Neural cell (in vitro differentiated cells): ENCODE measurements at regions not wholly inside any gene's neighbourhood (a gene's known extent, or its start where the extent isn't known, plus 50 kb on each side); places are given as distances from the start of the nearest gene placed in this dataset.

Source experiments
- CTCF ChIP-seq: fragments of 450-650 bp; IDR thresholded peaks from 2 replicates; pipeline ENCODE4 v1.5.1; 2014; ENCODE audit warnings: antibody characterized with exemption, mild to moderate bottlenecking, moderate library complexity; ENCODE audit not compliant: poor library complexity, severe bottlenecking
- EZH2 ChIP-seq: fragments of 200-600, 300-800 bp; shearing (Covaris generic), sonication (generic); IDR thresholded peaks from 2 replicates; pipeline ENCODE4 v1.6.1; 2014; ENCODE audit warnings: antibody characterized with exemption, low read length, borderline replicate concordance, mild to moderate bottlenecking; ENCODE audit not compliant: insufficient read depth, poor library complexity, severe bottlenecking
- MXI1 ChIP-seq: fragments of 450-650 bp; conservative IDR thresholded peaks from 2 replicates; pipeline ENCODE4 v1.6.1; 2014; ENCODE audit warnings: antibody characterized with exemption, mild to moderate bottlenecking; ENCODE audit not compliant: poor library complexity, severe bottlenecking
- POLR2AphosphoS5 ChIP-seq: IDR thresholded peaks from 2 replicates; pipeline ENCODE4 v1.6.1; 2012
- TAF1 ChIP-seq: IDR thresholded peaks from 2 replicates; pipeline ENCODE4 v1.6.1; 2012; ENCODE audit warnings: low read depth

- no peak for TF ChIP-seq CTCF
- no peak for TF ChIP-seq TAF1
- no peak for TF ChIP-seq EZH2
- no peak for TF ChIP-seq POLR2AphosphoS5
- TF ChIP-seq MXI1: no peak
These were observed 190.3 kb downstream of the WNT5A start for GRCh38 chr3:55296791-55297190.
